ENCODE measurements at regions not wholly inside any gene's neighbourhood (a gene's known extent, or its start where the extent isn't known, plus 50 kb on each side); places are given as distances from the start of the nearest gene placed in this dataset.

DNA sequence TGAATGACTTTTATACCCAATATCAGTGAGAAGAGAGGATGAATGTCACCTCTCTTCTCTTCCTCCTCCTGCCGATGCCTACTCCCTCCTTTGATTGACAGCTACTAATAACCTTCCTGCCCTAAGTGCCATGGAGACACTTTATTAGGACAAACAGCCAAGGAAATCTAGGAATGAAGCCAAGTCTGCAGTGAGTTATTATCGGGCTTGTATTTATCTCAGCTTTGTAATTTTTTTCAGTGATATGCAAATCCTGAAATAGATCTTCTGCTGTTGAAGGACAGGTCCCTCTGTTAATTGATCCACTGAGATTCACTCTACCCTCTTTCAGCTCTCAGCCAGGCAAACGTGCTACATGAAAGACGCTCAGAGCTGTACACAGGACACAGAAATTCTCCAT is 686.7 kb downstream of the TMEM182 start:
- TF ChIP-seq, protein P1, sequence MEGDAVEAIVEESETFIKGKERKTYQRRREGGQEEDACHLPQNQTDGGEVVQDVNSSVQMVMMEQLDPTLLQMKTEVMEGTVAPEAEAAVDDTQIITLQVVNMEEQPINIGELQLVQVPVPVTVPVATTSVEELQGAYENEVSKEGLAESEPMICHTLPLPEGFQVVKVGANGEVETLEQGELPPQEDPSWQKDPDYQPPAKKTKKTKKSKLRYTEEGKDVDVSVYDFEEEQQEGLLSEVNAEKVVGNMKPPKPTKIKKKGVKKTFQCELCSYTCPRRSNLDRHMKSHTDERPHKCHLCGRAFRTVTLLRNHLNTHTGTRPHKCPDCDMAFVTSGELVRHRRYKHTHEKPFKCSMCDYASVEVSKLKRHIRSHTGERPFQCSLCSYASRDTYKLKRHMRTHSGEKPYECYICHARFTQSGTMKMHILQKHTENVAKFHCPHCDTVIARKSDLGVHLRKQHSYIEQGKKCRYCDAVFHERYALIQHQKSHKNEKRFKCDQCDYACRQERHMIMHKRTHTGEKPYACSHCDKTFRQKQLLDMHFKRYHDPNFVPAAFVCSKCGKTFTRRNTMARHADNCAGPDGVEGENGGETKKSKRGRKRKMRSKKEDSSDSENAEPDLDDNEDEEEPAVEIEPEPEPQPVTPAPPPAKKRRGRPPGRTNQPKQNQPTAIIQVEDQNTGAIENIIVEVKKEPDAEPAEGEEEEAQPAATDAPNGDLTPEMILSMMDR (IDR thresholded peaks at IDR 0.05) = no peak
- TF ChIP-seq POLR2A (IDR thresholded peaks at IDR 0.05) (no peak), EP300 (IDR thresholded peaks at IDR 0.05; ENCODE audit: low read depth) (no peak), POLR2AphosphoS5 (IDR thresholded peaks at IDR 0.05) (no peak)
